ENCODE measurements at regions not wholly inside any gene's neighbourhood (a gene's known extent, or its start where the extent isn't known, plus 50 kb on each side); places are given as distances from the start of the nearest gene placed in this dataset.

DNA sequence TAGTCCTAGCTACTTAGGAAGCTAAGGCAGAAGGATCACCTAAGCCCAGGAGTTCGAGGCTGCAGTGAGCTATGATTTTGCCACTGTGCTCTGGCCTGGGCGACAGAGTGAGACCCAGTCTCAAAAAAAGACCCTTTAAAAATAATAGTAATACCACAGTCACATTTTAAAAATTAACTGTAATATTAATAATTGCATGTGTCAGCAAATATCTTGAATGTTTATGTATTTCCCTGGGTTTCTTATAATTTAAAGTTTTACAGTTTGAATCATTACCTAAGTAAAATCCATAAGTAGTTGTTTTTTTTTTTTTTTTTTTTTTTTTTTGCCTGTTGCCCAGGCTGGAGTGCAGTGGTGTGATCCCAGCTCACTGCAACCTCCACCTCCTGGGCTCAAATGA, 69.2 kb downstream of the LYZL2 start:
- no peak overlapping the region for H3K27ac ChIP-seq
- TF ChIP-seq, protein P1, sequence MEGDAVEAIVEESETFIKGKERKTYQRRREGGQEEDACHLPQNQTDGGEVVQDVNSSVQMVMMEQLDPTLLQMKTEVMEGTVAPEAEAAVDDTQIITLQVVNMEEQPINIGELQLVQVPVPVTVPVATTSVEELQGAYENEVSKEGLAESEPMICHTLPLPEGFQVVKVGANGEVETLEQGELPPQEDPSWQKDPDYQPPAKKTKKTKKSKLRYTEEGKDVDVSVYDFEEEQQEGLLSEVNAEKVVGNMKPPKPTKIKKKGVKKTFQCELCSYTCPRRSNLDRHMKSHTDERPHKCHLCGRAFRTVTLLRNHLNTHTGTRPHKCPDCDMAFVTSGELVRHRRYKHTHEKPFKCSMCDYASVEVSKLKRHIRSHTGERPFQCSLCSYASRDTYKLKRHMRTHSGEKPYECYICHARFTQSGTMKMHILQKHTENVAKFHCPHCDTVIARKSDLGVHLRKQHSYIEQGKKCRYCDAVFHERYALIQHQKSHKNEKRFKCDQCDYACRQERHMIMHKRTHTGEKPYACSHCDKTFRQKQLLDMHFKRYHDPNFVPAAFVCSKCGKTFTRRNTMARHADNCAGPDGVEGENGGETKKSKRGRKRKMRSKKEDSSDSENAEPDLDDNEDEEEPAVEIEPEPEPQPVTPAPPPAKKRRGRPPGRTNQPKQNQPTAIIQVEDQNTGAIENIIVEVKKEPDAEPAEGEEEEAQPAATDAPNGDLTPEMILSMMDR (conservative IDR thresholded peaks at IDR 0.05), result no peak
- TF ChIP-seq ZFX (IDR thresholded peaks at IDR 0.05), result no peak

DNA sequence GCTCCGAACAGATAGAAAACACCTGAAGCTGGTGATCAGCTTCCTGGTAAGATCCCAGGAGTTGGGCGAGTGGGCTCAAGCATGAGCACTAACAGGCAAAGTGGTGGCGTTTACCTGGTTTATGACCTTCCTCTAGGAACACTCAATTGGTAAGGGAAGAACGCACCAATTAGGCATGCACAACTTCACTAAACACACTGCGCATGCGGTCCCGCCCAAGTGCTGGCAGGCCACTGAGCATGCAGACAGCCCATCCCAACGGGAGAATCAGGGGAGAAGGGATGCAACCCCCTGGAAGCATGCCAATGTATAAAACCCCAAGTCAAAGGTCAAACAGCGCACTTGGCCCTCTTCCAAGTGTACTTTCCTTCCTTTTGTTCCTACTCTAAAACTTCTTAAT, 70.4 kb downstream of the LYZL2 start:
- TF ChIP-seq, protein P1 (conservative IDR thresholded peaks at IDR 0.05), result no peak
- TF ChIP-seq ZFX (IDR thresholded peaks at IDR 0.05), result no peak
- no peak overlapping the region for H3K27ac ChIP-seq

DNA sequence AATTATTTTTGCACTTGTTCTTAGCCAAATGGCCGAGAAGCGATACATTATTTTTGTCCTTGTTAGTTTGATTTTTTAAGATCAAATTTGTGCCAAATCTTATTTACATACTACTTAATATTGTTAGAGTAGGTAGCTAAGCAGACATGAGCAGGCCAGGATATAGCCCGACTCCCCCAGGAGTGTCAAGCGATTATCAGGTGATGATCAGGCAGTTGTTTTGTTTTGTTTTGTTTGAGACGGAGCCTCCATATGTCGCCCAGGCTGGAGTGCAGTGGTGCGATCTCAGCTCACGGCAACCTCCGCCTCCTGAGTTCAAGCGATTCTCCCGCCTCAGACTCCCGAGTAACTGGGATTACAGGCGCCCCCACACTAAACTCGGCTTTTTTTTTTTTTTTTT, 71.1 kb downstream of the LYZL2 start:
- no peak for TF ChIP-seq ZFX (IDR thresholded peaks at IDR 0.05)
- TF ChIP-seq, protein P1 (conservative IDR thresholded peaks at IDR 0.05), result no peak
- no peak overlapping the region for H3K27ac ChIP-seq

DNA sequence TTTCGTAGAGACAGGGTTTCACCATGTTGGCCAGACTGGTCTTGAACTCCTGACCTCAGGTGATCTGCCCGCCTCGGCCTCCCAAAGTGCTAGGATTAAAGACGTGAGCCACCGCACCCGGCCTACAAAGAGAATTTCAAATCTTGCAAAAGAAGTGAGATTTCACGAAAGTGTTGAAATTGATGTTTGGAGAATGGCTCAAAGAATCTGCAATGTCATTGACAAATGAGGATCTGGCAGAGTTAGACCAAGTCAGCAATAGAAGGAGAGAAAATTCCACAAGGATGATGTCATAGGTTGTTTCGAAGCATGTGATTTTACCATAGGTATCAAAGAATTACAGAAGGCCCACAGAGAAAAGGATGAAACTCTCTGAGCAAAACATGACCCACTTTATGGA, 71.7 kb downstream of the LYZL2 start:
- TF ChIP-seq, protein P1 (conservative IDR thresholded peaks at IDR 0.05), result no peak
- TF ChIP-seq ZFX (IDR thresholded peaks at IDR 0.05), result no peak
- H3K27ac ChIP-seq, result no peak overlapping the region

DNA sequence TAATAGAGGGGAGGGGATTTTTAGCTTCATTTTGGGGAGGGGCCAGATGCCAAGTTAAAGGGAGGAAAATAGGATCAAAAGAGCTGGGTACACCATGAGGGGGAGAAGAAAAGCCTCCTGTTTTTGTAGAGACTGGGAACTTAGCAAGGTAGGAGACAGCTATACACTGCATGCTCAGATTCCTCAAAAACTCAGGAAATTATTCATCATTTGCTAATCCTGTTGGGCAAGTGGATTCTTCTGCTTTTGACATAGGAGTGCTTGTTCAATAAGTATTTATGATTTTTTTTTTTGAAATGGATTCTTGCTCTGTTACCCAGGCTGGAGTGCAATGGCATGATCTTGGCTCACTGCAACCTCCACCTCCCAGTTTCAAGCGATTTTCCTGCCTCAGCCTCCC, 73.4 kb downstream of the LYZL2 start:
- no peak overlapping the region for H3K27ac ChIP-seq
- TF ChIP-seq, protein P1 (conservative IDR thresholded peaks at IDR 0.05), result no peak
- TF ChIP-seq ZFX (IDR thresholded peaks at IDR 0.05), result no peak

DNA sequence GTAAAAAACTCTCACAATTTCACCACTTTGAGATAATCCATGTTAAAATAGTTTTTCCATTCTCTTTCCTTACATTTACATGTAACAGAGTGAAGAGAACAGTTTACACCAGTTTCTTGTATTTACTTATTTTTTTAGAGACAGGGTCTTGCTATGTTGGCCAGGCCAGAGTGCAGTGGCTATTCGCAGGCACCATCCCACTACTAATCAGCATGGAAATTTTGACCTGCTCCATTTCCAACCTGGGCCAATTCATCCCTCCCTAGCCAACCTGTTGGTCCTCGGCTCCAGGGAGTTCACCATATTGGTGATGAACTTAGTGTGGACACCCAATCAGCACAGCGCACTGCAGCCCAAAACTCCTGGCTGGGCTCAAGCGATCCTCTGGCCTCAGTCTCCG, 74.1 kb downstream of the LYZL2 start:
- H3K27ac ChIP-seq, result no peak overlapping the region
- TF ChIP-seq, protein P1 (conservative IDR thresholded peaks at IDR 0.05), result no peak
- no peak for TF ChIP-seq ZFX (IDR thresholded peaks at IDR 0.05)

DNA sequence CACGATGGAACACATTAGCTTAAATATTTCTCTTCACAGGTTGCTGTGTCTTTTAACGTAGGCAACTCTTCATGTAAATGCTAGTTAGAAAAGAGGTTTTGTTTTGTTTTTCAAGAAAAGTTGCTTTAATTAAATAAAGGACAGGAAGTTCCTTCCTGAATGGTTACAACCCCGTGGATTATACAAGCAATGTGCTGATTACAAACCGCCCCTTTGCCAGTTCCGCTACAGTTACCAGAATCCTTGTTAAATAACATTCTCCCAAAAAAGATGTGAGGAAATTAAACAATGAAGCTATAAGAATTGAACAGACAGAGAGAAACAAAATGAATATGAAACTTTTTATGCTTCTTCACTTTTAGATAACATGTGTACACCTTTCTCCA, 75.1 kb downstream of the LYZL2 start:
- TF ChIP-seq, protein P1 (conservative IDR thresholded peaks at IDR 0.05), result no peak
- no peak for TF ChIP-seq ZFX (IDR thresholded peaks at IDR 0.05)
- H3K27ac ChIP-seq, result no peak overlapping the region; the same call in 1 of the 2 replicates

All from C4-2B (cell line).